ENCODE measurements at regions not wholly inside any gene's neighbourhood (a gene's known extent, or its start where the extent isn't known, plus 50 kb on each side); places are given as distances from the start of the nearest gene placed in this dataset.

GRCh38 chr2:19456705-19457309, 98.4 kb upstream of the OSR1 start:
- Histone ChIP-seq H3K27me3 (no peaks in the 10 kb centered on the region), H3K4me1 (no peaks in the 10 kb centered on the region), H3K27ac (no peak overlapping the region), H3K36me3 (no peaks in the 10 kb centered on the region), H3K9me3 (no peaks in the 10 kb centered on the region), H3K4me3 (replicated peaks in 1 of 3) (no peak overlapping the region)
- TF ChIP-seq CTCF (IDR thresholded peaks at IDR 0.05) (no peak), POLR2A (IDR thresholded peaks at IDR 0.05) (no peak)
- WGBS, 2 donors, result 46 to 71% methylated on average over 1 of the region's 1 CpG
- no peak for DNase-seq
- intact Hi-C loops (cut with DNase I), result no loop called here

- no peaks in the 10 kb centered on the region for H3K27me3 ChIP-seq
- WGBS, 2 donors, result 89 to 94% methylated on average over 2 of the region's 2 CpGs
- DNase-seq, result no peak
- H3K4me1 ChIP-seq, result no peaks in the 10 kb centered on the region
- no peak overlapping the region for H3K27ac ChIP-seq
- no peaks in the 10 kb centered on the region for H3K36me3 ChIP-seq
- TF ChIP-seq POLR2A (IDR thresholded peaks at IDR 0.05), result no peak
- TF ChIP-seq CTCF (IDR thresholded peaks at IDR 0.05), result no peak
- intact Hi-C loops (cut with DNase I), result no loop called here
- no peaks in the 10 kb centered on the region for H3K9me3 ChIP-seq
- H3K4me3 ChIP-seq (replicated peaks in 1 of 3), result no peak overlapping the region
These were observed 95.7 kb upstream of the OSR1 start for GRCh38 chr2:19454125-19454524.

- Histone ChIP-seq H3K4me3 (replicated peaks in 1 of 3) (no peak overlapping the region), H3K27ac (no peak overlapping the region), H3K36me3 (no peaks in the 10 kb centered on the region), H3K9me3 (no peaks in the 10 kb centered on the region), H3K27me3 (no peaks in the 10 kb centered on the region), H3K4me1 (no peaks in the 10 kb centered on the region)
- 84% methylated on average over 3 of the region's 3 CpGs for WGBS, 2 donors
- DNase-seq, result no peak
- intact Hi-C loops (cut with DNase I), result no loop called here
- TF ChIP-seq POLR2A (IDR thresholded peaks at IDR 0.05), result no peak
These were observed 84.3 kb upstream of the OSR1 start for GRCh38 chr2:19442731-19443130.

- Histone ChIP-seq H3K27me3 (no peaks in the 10 kb centered on the region), H3K36me3 (no peaks in the 10 kb centered on the region), H3K27ac (no peak overlapping the region), H3K9me3 (no peaks in the 10 kb centered on the region), H3K4me3 (replicated peaks in 1 of 3) (no peak overlapping the region), H3K4me1 (no peaks in the 10 kb centered on the region)
- no peak for DNase-seq
- intact Hi-C loops (cut with DNase I), result no loop called here
- TF ChIP-seq CTCF (IDR thresholded peaks at IDR 0.05) (no peak), POLR2A (IDR thresholded peaks at IDR 0.05) (no peak)
- WGBS, 2 donors, result 63 to 65% methylated on average over 2 of the region's 2 CpGs
These were observed 80.7 kb upstream of the OSR1 start for GRCh38 chr2:19439081-19439480.

GRCh38 chr2:19435815-19436214, 77.4 kb upstream of the OSR1 start:
- TF ChIP-seq CTCF (IDR thresholded peaks at IDR 0.05) (no peak), POLR2A (IDR thresholded peaks at IDR 0.05) (no peak)
- no peaks in the 10 kb centered on the region for H3K27me3 ChIP-seq
- no peak overlapping the region for H3K27ac ChIP-seq
- no peaks in the 10 kb centered on the region for H3K36me3 ChIP-seq
- intact Hi-C loops (cut with DNase I), result no loop called here
- no peaks in the 10 kb centered on the region for H3K4me1 ChIP-seq
- 0 to 3% methylated on average over 1 of the region's 1 CpG for WGBS, 2 donors
- no peak for DNase-seq
- no peak overlapping the region for H3K4me3 ChIP-seq (replicated peaks in 1 of 3)
- H3K9me3 ChIP-seq, result no peaks in the 10 kb centered on the region

GRCh38 chr2:19434413-19434812, 76.0 kb upstream of the OSR1 start:
- intact Hi-C loops (cut with DNase I), result no loop called here
- no peaks in the 10 kb centered on the region for H3K27me3 ChIP-seq
- TF ChIP-seq POLR2A (IDR thresholded peaks at IDR 0.05), result no peak
- no peak for TF ChIP-seq CTCF (IDR thresholded peaks at IDR 0.05)
- no peak for DNase-seq
- no peaks in the 10 kb centered on the region for H3K9me3 ChIP-seq
- H3K4me1 ChIP-seq, result no peaks in the 10 kb centered on the region
- H3K27ac ChIP-seq, result no peak overlapping the region
- H3K36me3 ChIP-seq, result no peaks in the 10 kb centered on the region
- H3K4me3 ChIP-seq (replicated peaks in 1 of 3), result no peak overlapping the region
